Activated CD8-positive, alpha-beta memory T cell treated with anti-CD3 and anti-CD28 coated beads, Interleukin-2, amount 10 ng/mL, durations not matched to agents 7 days and 5 days (primary cell): ENCODE measurements at regions not wholly inside any gene's neighbourhood (a gene's known extent, or its start where the extent isn't known, plus 50 kb on each side); places are given as distances from the start of the nearest gene placed in this dataset.
"Not testable (repeated sequence)": the region's sequence is repeated elsewhere in the genome, so short reads cannot be mapped to it uniquely, and the experiment has no call there.

Source experiments
- ATAC-seq: fragments of 150-1000 bp; cut with Tn5 transposase; one replicate; pipeline ENCODE4 v1.10.0; 2021; ENCODE audit warnings: moderate library complexity
- CTCF ChIA-PET: fragments of 350-600 bp; sonication (Branson Sonifier 250); formaldehyde crosslinking; loops from one replicate; lab custom pipeline; 2021; ENCODE audit warnings: antibody characterized with exemption; lab: Charles Lee
- DNase-seq: peaks from one replicate; pipeline ENCODE4 v3.0.0-alpha.2; 2020
- H3K27ac Mint-ChIP-seq: one replicate; pipeline ENCODE4 v1.8.0; 2021; ENCODE audit warnings: mild to moderate bottlenecking, mixed read lengths
- H3K27me3 Mint-ChIP-seq: one replicate; pipeline ENCODE4 v1.8.0; 2021; ENCODE audit warnings: mixed read lengths
- H3K36me3 Mint-ChIP-seq: one replicate; pipeline ENCODE4 v1.8.0; 2021; ENCODE audit warnings: mild to moderate bottlenecking, mixed read lengths
- H3K4me1 Mint-ChIP-seq: one replicate; pipeline ENCODE4 v1.8.0; 2021; ENCODE audit warnings: mixed read lengths
- H3K4me3 Mint-ChIP-seq: one replicate; pipeline ENCODE4 v1.8.0; 2021; ENCODE audit warnings: mild to moderate bottlenecking, moderate library complexity, mixed read lengths
- H3K9me3 Mint-ChIP-seq: one replicate; pipeline ENCODE4 v1.8.0; 2022; ENCODE audit warnings: low read depth, mixed read lengths

- H3K27me3 Mint-ChIP-seq: no peaks in the 10 kb centered on the region
- H3K36me3 Mint-ChIP-seq: peaks cover 1% of the 10 kb centered on the region
- H3K9me3 Mint-ChIP-seq: no peaks in the 10 kb centered on the region
- H3K27ac Mint-ChIP-seq: no peak overlapping the region
- no peak for ATAC-seq
- no peak for DNase-seq
- H3K4me1 Mint-ChIP-seq: no peaks in the 10 kb centered on the region
- no peak overlapping the region for H3K4me3 Mint-ChIP-seq
- CTCF ChIA-PET: interaction anchor here (0.7 to 1.3 kb wide), 3 partner anchors 8 to 12 kb away, joined by 3 read pairs; no protein-coding TSS in a partner anchor
Observed at GRCh38 chr16:72645538-72645937, 402.4 kb downstream of the ZFHX3 start.

- peaks cover 1% of the 10 kb centered on the region for H3K36me3 Mint-ChIP-seq
- H3K27ac Mint-ChIP-seq: no peak overlapping the region
- no peak for DNase-seq
- CTCF ChIA-PET: interaction anchor here (1.0 kb wide), 1 partner anchor 9 kb away, joined by 3 read pairs; no protein-coding TSS in a partner anchor
- H3K4me3 Mint-ChIP-seq: no peak overlapping the region
- ATAC-seq: no peak
- no peaks in the 10 kb centered on the region for H3K27me3 Mint-ChIP-seq
- no peaks in the 10 kb centered on the region for H3K4me1 Mint-ChIP-seq
- no peaks in the 10 kb centered on the region for H3K9me3 Mint-ChIP-seq
Observed at GRCh38 chr16:72644911-72645310, 403.0 kb downstream of the ZFHX3 start.

- ATAC-seq (no peak), DNase-seq (no peak)
- Mint-ChIP-seq H3K9me3 (peaks cover 5% of the 10 kb centered on the region), H3K36me3 (peaks cover 8% of the 10 kb centered on the region), H3K27me3 (no peaks in the 10 kb centered on the region), H3K4me1 (peaks cover 3% of the 10 kb centered on the region), H3K27ac (no peak overlapping the region), H3K4me3 (no peak overlapping the region)
- CTCF ChIA-PET: no interaction called here
Observed at GRCh38 chr16:72639494-72639893, 408.4 kb downstream of the ZFHX3 start.

- CTCF ChIA-PET: no interaction called here
- peaks cover 3% of the 10 kb centered on the region for H3K4me1 Mint-ChIP-seq
- H3K4me3 Mint-ChIP-seq: no peak overlapping the region
- ATAC-seq (no peak), DNase-seq (no peak)
- H3K9me3 Mint-ChIP-seq: peaks cover 5% of the 10 kb centered on the region
- peaks cover 8% of the 10 kb centered on the region for H3K36me3 Mint-ChIP-seq
- no peaks in the 10 kb centered on the region for H3K27me3 Mint-ChIP-seq
- H3K27ac Mint-ChIP-seq: no peak overlapping the region
Observed at GRCh38 chr16:72637306-72637705, 410.6 kb downstream of the ZFHX3 start.

GRCh38 chr16:72635694-72636093 is 412.2 kb downstream of the ZFHX3 start:
- Mint-ChIP-seq H3K4me3 (no peak overlapping the region), H3K36me3 (peaks cover 6% of the 10 kb centered on the region), H3K27me3 (no peaks in the 10 kb centered on the region), H3K9me3 (peaks cover 5% of the 10 kb centered on the region), H3K27ac (no peak overlapping the region), H3K4me1 (peaks cover 3% of the 10 kb centered on the region)
- DNase-seq: no peak
- ATAC-seq: no peak
- CTCF ChIA-PET: no interaction called here

- Mint-ChIP-seq H3K9me3 (peaks cover 5% of the 10 kb centered on the region), H3K36me3 (peaks cover 6% of the 10 kb centered on the region)
- no peak for DNase-seq
Observed at GRCh38 chr16:72635104-72635503, 412.8 kb downstream of the ZFHX3 start.

GRCh38 chr16:72627182-72627896 is 420.6 kb downstream of the ZFHX3 start:
- H3K4me1 Mint-ChIP-seq, DNase-seq, H3K4me3 Mint-ChIP-seq, H3K36me3 Mint-ChIP-seq, H3K27ac Mint-ChIP-seq, H3K27me3 Mint-ChIP-seq, ATAC-seq, CTCF ChIA-PET, H3K9me3 Mint-ChIP-seq: not testable (repeated sequence)

More at GRCh38 chr16:72635104-72635503, 412.8 kb downstream of the ZFHX3 start:
- CTCF ChIA-PET: no interaction called here
- ATAC-seq: no peak
- Mint-ChIP-seq H3K4me3 (no peak overlapping the region), H3K27me3 (no peaks in the 10 kb centered on the region), H3K4me1 (peaks cover 3% of the 10 kb centered on the region), H3K27ac (no peak overlapping the region)

GRCh38 chr16:72626623-72627022 is 421.3 kb downstream of the ZFHX3 start:
- H3K4me1 Mint-ChIP-seq: no peaks in the 10 kb centered on the region
- ATAC-seq (no peak), DNase-seq (no peak)
- no peaks in the 10 kb centered on the region for H3K9me3 Mint-ChIP-seq
- no peak overlapping the region for H3K4me3 Mint-ChIP-seq
- CTCF ChIA-PET: no interaction called here
- H3K36me3 Mint-ChIP-seq: peaks cover 1% of the 10 kb centered on the region
- H3K27ac Mint-ChIP-seq: no peak overlapping the region
- H3K27me3 Mint-ChIP-seq: no peaks in the 10 kb centered on the region

GRCh38 chr16:72621651-72622050 is 426.3 kb downstream of the ZFHX3 start:
- Mint-ChIP-seq H3K36me3 (no peaks in the 10 kb centered on the region), H3K27me3 (no peaks in the 10 kb centered on the region), H3K27ac (no peak overlapping the region), H3K9me3 (no peaks in the 10 kb centered on the region), H3K4me3 (no peak overlapping the region), H3K4me1 (no peaks in the 10 kb centered on the region)
- CTCF ChIA-PET: interaction anchor here (0.5 kb wide), 1 partner anchor 1508 kb away, joined by 4 read pairs; no protein-coding TSS in a partner anchor
- no peak for DNase-seq
- no peak for ATAC-seq

- H3K4me3 Mint-ChIP-seq: no peak overlapping the region
- no peak for DNase-seq
- CTCF ChIA-PET: interaction anchor here (0.5 kb wide), 1 partner anchor 1509 kb away, joined by 4 read pairs; no protein-coding TSS in a partner anchor
- no peaks in the 10 kb centered on the region for H3K9me3 Mint-ChIP-seq
- no peak overlapping the region for H3K27ac Mint-ChIP-seq
- no peaks in the 10 kb centered on the region for H3K36me3 Mint-ChIP-seq
- no peaks in the 10 kb centered on the region for H3K4me1 Mint-ChIP-seq
- no peaks in the 10 kb centered on the region for H3K27me3 Mint-ChIP-seq
- ATAC-seq: no peak
Observed at GRCh38 chr16:72620853-72621252, 427.1 kb downstream of the ZFHX3 start.

GRCh38 chr16:72620348-72620747 is 427.6 kb downstream of the ZFHX3 start:
- Mint-ChIP-seq H3K9me3 (no peaks in the 10 kb centered on the region), H3K27me3 (no peaks in the 10 kb centered on the region)
- CTCF ChIA-PET: no interaction called here

GRCh38 chr16:72615856-72616255 is 432.1 kb downstream of the ZFHX3 start:
- H3K9me3 Mint-ChIP-seq: no peaks in the 10 kb centered on the region
- H3K36me3 Mint-ChIP-seq: no peaks in the 10 kb centered on the region
- H3K27me3 Mint-ChIP-seq: no peaks in the 10 kb centered on the region
- CTCF ChIA-PET: no interaction called here
- H3K27ac Mint-ChIP-seq: no peak overlapping the region
- no peaks in the 10 kb centered on the region for H3K4me1 Mint-ChIP-seq
- ATAC-seq (no peak), DNase-seq (no peak)
- H3K4me3 Mint-ChIP-seq: no peak overlapping the region

More at GRCh38 chr16:72620348-72620747, 427.6 kb downstream of the ZFHX3 start:
- DNase-seq: no peak
- Mint-ChIP-seq H3K4me1 (no peaks in the 10 kb centered on the region), H3K4me3 (no peak overlapping the region), H3K36me3 (no peaks in the 10 kb centered on the region), H3K27ac (no peak overlapping the region)
- ATAC-seq: no peak

GRCh38 chr16:72612718-72613117 is 435.2 kb downstream of the ZFHX3 start:
- H3K4me3 Mint-ChIP-seq: no peak overlapping the region
- ATAC-seq: no peak
- no peak for DNase-seq
- H3K9me3 Mint-ChIP-seq: no peaks in the 10 kb centered on the region
- no peaks in the 10 kb centered on the region for H3K4me1 Mint-ChIP-seq
- H3K36me3 Mint-ChIP-seq: peaks cover 2% of the 10 kb centered on the region
- H3K27ac Mint-ChIP-seq: no peak overlapping the region
- H3K27me3 Mint-ChIP-seq: no peaks in the 10 kb centered on the region
- CTCF ChIA-PET: interaction anchor here (0.6 kb wide), 1 partner anchor 39 kb away, joined by 3 read pairs; no protein-coding TSS in a partner anchor

- no peaks in the 10 kb centered on the region for H3K9me3 Mint-ChIP-seq
- peaks cover 2% of the 10 kb centered on the region for H3K36me3 Mint-ChIP-seq
- CTCF ChIA-PET: no interaction called here
- H3K27ac Mint-ChIP-seq: no peak overlapping the region
- no peak overlapping the region for H3K4me3 Mint-ChIP-seq
- ATAC-seq (no peak), DNase-seq (no peak)
- H3K27me3 Mint-ChIP-seq: no peaks in the 10 kb centered on the region
- H3K4me1 Mint-ChIP-seq: no peaks in the 10 kb centered on the region
Observed at GRCh38 chr16:72612256-72612655, 435.7 kb downstream of the ZFHX3 start.
